H1 (cell line): ENCODE measurements at regions not wholly inside any gene's neighbourhood (a gene's known extent, or its start where the extent isn't known, plus 50 kb on each side); places are given as distances from the start of the nearest gene placed in this dataset.

Experiments
- CTCF ChIP-seq, 3 experiments: IDR thresholded peaks; 1 replicate in 2 of 3; 2 replicates in 1 of 3; pipeline versions ENCODE4 v1.5.1 to v1.6.1; 2011; ENCODE audit warnings: low read length in 3 of 3, mild to moderate bottlenecking in 3 of 3, inconsistent platforms in 2 of 3, low read depth in 1 of 3, moderate library complexity in 1 of 3; ENCODE audit not compliant: insufficient read depth in 1 of 3; ENCODE audit errors: control extremely low read depth in 1 of 3
- FOSL1 ChIP-seq: IDR thresholded peaks from 2 replicates; pipeline ENCODE4 v1.6.1; 2011; ENCODE audit warnings: mild to moderate bottlenecking, low read depth, low read length, moderate library complexity; ENCODE audit not compliant: insufficient read depth
- HDAC2 ChIP-seq, 2 experiments: fragments of 300-600 bp in 1 of 2; sonication (generic) in 1 of 2; IDR thresholded peaks; 2 replicates each; pipeline ENCODE4 v1.6.1; 2011 to 2012; ENCODE audit warnings: low read depth in 2 of 2, low read length in 2 of 2, mild to moderate bottlenecking in 2 of 2, moderate library complexity in 2 of 2, borderline replicate concordance in 1 of 2, inconsistent platforms in 1 of 2
- KDM5A ChIP-seq: fragments of 200-600 bp; IDR thresholded peaks from 2 replicates; pipeline ENCODE4 v1.7.1; 2012; ENCODE audit warnings: mild to moderate bottlenecking, low read length, inconsistent platforms, mixed read lengths

- TF ChIP-seq HDAC2 (IDR thresholded peaks at IDR 0.05; ENCODE audit: borderline replicate concordance in 1 of 2, low read depth in 2 of 2, low read length in 2 of 2) (no peak), CTCF (IDR thresholded peaks at IDR 0.05; ENCODE audit: control extremely low read depth in 1 of 3, insufficient read depth in 1 of 3, low read depth in 1 of 3, low read length in 3 of 3) (no peak), KDM5A (no peak), FOSL1 (no peak)
Observed at GRCh38 chr10:113469796-113470195, 83.1 kb upstream of the HABP2 start.
